LHCN-M2 (cell line): ENCODE measurements at regions not wholly inside any gene's neighbourhood (a gene's known extent, or its start where the extent isn't known, plus 50 kb on each side); places are given as distances from the start of the nearest gene placed in this dataset.
"Not testable (repeated sequence)": the region's sequence is repeated elsewhere in the genome, so short reads cannot be mapped to it uniquely, and the experiment has no call there.

Experiments used
- DNase-seq: peaks from one replicate; pipeline ENCODE4 v3.0.0-alpha.2; 2012; ENCODE audit warnings: low read depth

DNA sequence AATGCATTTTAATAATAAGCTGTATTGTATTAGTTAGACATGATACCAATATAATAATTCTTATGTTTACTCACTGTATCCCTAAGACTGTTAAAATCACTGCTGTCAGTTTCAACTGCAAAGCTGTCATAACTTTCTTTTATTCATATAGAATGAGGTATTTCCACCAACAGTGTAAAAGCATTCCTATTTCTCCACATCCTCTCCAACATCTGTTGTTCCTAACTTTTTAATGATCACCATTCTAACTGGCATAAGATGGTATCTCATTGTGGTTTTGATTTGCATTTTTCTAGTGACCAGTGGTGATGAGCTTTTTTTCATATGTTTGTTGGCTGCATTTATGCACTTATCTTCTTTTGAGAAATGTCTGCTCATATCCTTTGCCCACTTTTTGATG, 177.6 kb upstream of the MME start:
- DNase-seq: peak; percentile 14

DNA sequence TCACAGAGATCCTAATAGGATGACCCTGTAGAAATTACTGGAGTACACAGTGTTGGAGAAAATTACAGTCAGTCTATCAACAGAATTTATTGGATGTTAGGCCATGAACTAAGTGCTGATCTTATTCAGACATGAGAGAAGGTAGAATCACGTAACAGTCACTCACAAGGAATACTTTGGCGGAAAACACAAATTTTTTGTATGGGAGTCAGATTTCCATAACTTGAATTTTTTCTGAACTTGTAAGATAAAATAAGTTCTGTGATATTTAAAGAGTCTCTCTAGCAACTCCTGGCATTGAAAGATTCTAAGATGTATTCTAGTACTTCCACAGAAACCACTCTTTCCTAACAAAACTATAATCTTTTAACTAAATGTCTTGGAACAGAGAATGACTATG, 178.8 kb upstream of the MME start:
- DNase-seq: no peak

- no peak for DNase-seq
These were observed 179.3 kb upstream of the MME start for GRCh38 chr3:154900816-154901215.

GRCh38 chr3:154898916-154899315, 181.2 kb upstream of the MME start:
- DNase-seq: no peak

- DNase-seq: no peak
These were observed 181.7 kb upstream of the MME start for GRCh38 chr3:154898443-154898842.

GRCh38 chr3:154893813-154894212, 186.3 kb upstream of the MME start:
- no peak for DNase-seq

- DNase-seq: no peak
These were observed 190.9 kb upstream of the MME start for GRCh38 chr3:154889227-154889634.

- no peak for DNase-seq
These were observed 192.2 kb upstream of the MME start for GRCh38 chr3:154887869-154888268.

GRCh38 chr3:154886437-154886836, 193.7 kb upstream of the MME start:
- peak; percentile 98 for DNase-seq

DNA sequence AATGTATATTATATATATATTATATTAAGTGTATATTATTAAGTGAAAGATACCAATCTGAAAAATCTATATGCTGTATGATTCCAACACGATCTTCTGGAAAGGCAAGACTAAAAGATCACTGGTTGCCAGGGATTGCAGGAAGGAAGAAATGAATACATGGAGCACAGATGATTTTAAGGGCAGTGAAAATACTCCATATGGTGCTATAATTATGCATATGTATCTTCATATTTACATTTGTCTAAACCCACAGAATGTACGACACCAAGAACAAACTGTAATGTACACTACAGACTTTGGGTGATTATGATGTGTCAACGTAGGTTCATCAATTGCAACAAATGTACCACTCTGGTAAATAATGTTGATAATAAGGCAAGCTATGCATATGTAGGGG, 194.7 kb upstream of the MME start:
- DNase-seq: no peak

- no peak for DNase-seq
These were observed 195.2 kb upstream of the MME start for GRCh38 chr3:154884952-154885351.

GRCh38 chr3:154875142-154875541, 205.0 kb upstream of the MME start:
- no peak for DNase-seq

DNA sequence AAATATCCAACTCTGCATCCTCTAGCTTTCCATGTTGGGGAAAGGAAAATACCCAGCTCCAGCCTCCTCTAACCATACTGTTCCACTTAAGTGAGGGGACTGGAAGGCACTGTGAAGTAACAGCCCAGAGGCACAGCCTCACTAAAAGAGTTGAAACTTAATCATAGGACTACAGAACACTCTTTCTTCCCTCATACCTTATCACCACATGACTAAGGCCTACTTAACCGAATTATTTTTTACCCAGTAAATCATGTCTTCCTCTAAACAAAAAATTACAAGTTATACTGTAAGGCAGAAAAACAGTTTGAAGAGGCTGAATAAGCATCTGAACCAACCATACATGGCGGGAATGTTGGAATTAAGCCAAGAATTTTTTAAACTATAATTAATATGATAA, 207.4 kb upstream of the MME start:
- no peak for DNase-seq

- peak; percentile 47 for DNase-seq
These were observed 208.0 kb upstream of the MME start for GRCh38 chr3:154872074-154872473.

DNA sequence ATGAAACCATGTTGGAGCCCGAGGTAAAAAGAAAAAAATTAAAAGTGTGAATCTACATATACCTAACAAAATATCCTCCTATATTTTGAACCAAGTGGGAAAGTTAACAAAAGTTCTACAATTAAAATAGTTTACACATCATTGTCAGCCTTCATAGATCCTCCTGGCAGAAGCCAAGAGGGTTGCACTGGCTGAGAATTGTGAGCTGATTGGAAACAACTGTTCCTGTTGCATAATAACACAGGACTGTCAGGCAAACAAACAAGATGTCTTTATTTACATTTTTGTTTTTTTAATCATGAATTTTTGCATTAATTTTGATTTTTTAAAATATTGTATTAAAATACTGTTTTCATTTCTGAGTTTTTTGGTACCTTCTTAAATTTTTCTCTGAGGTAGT, 215.2 kb upstream of the MME start:
- peak; percentile 17 for DNase-seq

- peak; percentile 81 for DNase-seq
These were observed 217.9 kb upstream of the MME start for GRCh38 chr3:154862265-154862664.

- DNase-seq: not testable (repeated sequence)
These were observed 227.1 kb upstream of the MME start for GRCh38 chr3:154852998-154853397.

DNA sequence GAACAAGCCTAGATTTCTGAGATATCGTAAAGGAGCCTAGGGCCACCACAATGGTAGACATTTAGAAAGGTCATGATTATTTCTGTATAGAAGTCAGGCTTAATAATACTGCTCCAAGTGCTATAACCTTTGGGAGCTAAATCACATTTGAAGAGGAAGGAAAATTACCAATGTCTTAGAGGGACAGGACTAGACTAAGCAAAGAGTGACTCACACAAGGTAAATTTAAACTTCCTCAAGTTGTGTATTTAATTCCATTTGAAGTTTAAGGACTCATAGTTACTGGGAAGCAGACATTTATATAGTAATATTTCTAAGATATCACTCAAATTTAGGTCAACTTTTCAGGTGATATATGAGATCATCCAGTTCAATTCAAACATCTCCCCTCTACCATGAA, 227.6 kb upstream of the MME start:
- DNase-seq: no peak

GRCh38 chr3:154851644-154852043, 228.5 kb upstream of the MME start:
- no peak for DNase-seq

DNA sequence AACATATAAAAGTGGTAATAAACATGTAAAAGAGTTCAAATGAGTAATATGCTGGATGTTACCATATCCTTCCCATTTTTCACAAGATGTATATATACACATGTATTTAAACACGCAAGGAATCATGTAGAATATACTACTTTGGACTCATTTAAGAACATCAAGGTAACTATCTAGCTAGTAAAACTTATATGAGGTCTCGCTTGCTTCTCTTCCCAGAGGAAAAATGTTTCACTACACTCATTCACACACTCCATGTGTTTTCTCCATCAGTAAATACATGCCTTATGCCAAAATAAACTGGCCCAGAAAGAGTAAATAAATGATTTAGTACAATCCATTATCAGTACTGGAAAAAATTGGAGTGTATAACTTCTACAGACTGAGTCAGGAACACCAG, 229.2 kb upstream of the MME start:
- no peak for DNase-seq

DNA sequence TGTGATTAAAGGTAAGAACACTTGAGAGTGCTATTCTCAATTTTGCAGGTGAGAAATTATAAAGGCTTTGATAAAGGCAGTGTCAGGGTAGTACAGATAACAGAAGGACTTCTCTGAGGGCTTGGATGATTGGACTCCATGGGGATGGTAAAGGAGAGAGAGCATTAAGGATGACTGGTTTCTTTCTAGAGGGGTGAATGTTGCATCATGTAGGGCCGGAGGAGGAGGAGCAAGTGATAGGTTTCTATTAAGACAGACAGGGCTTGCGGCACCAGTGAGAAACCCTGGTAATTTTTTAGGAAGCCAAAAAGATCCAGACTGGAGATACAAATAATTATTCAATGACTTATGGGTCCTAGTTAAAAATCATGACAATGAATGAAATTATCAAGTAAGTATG, 230.7 kb upstream of the MME start:
- DNase-seq: no peak

DNA sequence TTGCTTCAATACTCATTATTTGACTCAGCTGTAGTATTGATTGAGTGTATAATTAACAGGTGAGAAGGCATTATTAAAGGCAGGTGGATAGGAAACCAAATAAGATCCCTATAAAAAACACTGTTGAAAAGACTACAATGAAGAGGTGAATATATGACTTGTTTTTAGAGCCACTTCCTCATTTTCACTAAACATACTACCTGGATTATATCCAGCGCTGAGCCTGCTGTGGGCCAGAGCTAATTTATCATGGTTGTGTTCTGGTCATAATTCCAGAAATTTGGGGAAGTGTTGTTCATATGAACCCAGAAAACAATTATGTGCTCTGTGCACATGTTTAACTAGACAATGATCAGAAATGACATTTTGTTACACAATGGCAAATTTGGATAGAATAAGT, 235.3 kb upstream of the MME start:
- no peak for DNase-seq

GRCh38 chr3:154843647-154844046, 236.5 kb upstream of the MME start:
- no peak for DNase-seq

DNA sequence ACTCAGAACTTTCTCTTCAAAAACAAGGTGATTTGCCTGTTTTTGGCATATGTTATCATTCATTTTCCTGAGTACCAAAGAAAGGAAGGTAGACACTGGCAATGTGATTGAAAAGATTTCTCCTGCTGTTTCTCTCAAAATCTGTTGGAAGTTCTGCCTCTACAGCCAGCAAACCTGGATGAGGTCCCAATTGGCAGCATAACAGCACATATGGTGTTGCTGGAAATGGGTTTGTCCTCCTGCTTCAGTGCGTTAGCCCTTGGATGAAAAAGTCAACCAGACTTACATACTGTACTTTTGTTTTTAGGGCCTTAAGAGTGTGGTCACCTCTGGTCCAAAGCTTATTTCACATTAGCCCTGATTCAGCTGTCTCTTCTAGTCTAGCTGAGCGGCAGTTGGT, 237.6 kb upstream of the MME start:
- no peak for DNase-seq

- no peak for DNase-seq
These were observed 244.5 kb upstream of the MME start for GRCh38 chr3:154835639-154836038.
